ENCODE measurements at regions not wholly inside any gene's neighbourhood (a gene's known extent, or its start where the extent isn't known, plus 50 kb on each side); places are given as distances from the start of the nearest gene placed in this dataset.

DNA sequence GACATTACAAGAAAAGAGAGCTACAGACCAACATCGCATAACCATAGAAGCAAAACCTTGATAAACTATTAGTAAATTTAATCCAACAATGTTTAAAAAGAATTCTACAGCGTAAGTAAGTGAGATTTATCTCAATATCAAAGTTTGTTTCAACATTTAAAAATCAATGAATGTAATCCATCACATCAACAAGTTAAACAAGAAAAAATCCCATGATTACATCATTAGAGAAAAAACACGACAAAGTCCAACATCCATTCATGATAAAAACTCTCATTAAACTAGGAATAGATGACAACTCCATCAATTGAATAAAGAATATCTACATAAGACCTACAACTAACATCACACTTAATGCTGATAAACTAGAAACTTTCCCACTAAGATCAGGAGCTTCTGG is 239.0 kb upstream of the GGTLC1 start:
- TF ChIP-seq, protein P1, sequence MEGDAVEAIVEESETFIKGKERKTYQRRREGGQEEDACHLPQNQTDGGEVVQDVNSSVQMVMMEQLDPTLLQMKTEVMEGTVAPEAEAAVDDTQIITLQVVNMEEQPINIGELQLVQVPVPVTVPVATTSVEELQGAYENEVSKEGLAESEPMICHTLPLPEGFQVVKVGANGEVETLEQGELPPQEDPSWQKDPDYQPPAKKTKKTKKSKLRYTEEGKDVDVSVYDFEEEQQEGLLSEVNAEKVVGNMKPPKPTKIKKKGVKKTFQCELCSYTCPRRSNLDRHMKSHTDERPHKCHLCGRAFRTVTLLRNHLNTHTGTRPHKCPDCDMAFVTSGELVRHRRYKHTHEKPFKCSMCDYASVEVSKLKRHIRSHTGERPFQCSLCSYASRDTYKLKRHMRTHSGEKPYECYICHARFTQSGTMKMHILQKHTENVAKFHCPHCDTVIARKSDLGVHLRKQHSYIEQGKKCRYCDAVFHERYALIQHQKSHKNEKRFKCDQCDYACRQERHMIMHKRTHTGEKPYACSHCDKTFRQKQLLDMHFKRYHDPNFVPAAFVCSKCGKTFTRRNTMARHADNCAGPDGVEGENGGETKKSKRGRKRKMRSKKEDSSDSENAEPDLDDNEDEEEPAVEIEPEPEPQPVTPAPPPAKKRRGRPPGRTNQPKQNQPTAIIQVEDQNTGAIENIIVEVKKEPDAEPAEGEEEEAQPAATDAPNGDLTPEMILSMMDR (conservative IDR thresholded peaks at IDR 0.05 in 1 of 2, IDR thresholded peaks at IDR 0.05 in 1 of 2; ENCODE audit: low read depth in 1 of 2, low read length in 2 of 2) = no peak
- no peak for TF ChIP-seq EZH2 (IDR thresholded peaks at IDR 0.05; ENCODE audit: low read length, missing control alignments)
- H3K27ac ChIP-seq (ENCODE audit: insufficient read depth, low read length) = no peak overlapping the region

DNA sequence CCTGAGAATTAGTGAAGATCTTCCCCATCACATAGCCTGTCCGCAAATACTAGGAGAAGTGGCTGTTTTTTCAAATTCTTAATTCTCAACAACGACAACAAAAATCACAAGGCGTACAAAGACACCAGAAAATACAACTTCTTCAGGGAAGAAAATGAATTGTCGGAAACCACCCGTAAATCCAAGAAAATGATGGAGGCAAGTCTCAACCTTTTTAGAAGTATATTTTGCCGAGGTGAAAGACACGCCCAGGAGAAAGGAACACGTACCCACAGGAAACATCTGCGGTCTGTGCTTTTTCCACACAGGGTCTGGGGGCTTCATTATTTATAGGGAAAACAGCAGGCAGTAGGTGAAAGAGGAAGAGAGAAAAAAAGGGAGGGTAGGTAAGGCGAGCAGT is 223.9 kb upstream of the GGTLC1 start:
- H3K79me2 ChIP-seq (ENCODE audit: control insufficient read depth, insufficient read depth, low read length) = no peaks in the 10 kb centered on the region
- no peaks in the 10 kb centered on the region for H3K9me3 ChIP-seq (ENCODE audit: control insufficient read depth, insufficient read depth, low read depth, low read length)
- H3K4me1 ChIP-seq (ENCODE audit: control insufficient read depth, extremely low read depth, insufficient read depth, low read length) = no peaks in the 10 kb centered on the region
- no peaks in the 10 kb centered on the region for H3K27me3 ChIP-seq (ENCODE audit: control insufficient read depth, insufficient read depth, low read length)
- TF ChIP-seq, protein P1 (conservative IDR thresholded peaks at IDR 0.05 in 1 of 2, IDR thresholded peaks at IDR 0.05 in 1 of 2; ENCODE audit: low read depth in 1 of 2, low read length in 2 of 2) = no peak
- no peak for TF ChIP-seq EZH2 (IDR thresholded peaks at IDR 0.05; ENCODE audit: low read length, missing control alignments)
- no peaks in the 10 kb centered on the region for H4K20me1 ChIP-seq (ENCODE audit: control insufficient read depth, extremely low read depth, insufficient read depth, low read length)
- no peak overlapping the region for H3K4me2 ChIP-seq (ENCODE audit: extremely low read depth, insufficient read depth, low read length)
- DNase-seq (ENCODE audit: low read depth in 2 of 2) = no peak
- H3K36me3 ChIP-seq (ENCODE audit: control insufficient read depth, insufficient read depth, low read length) = no peaks in the 10 kb centered on the region
- H3K4me3 ChIP-seq (replicated peaks in 1 of 4; ENCODE audit: control extremely low read depth in 1 of 4, insufficient read depth in 1 of 4, low read depth in 3 of 4, low read length in 4 of 4) = no peak overlapping the region
- H3K27ac ChIP-seq (ENCODE audit: insufficient read depth, low read length) = no peak overlapping the region
- H3K9ac ChIP-seq (ENCODE audit: insufficient read depth, low read length) = no peak overlapping the region
- H2AFZ ChIP-seq (ENCODE audit: low read length) = no peak overlapping the region

More for the DNA sequence above, 239.0 kb upstream of the GGTLC1 start:
- Histone ChIP-seq H3K9me3 (ENCODE audit: control insufficient read depth, insufficient read depth, low read depth, low read length) (no peaks in the 10 kb centered on the region), H3K4me1 (ENCODE audit: control insufficient read depth, extremely low read depth, insufficient read depth, low read length) (no peaks in the 10 kb centered on the region), H4K20me1 (ENCODE audit: control insufficient read depth, extremely low read depth, insufficient read depth, low read length) (no peaks in the 10 kb centered on the region), H3K27me3 (ENCODE audit: control insufficient read depth, insufficient read depth, low read length) (no peaks in the 10 kb centered on the region), H3K4me2 (ENCODE audit: extremely low read depth, insufficient read depth, low read length) (no peak overlapping the region), H3K36me3 (ENCODE audit: control insufficient read depth, insufficient read depth, low read length) (no peaks in the 10 kb centered on the region), H3K9ac (ENCODE audit: insufficient read depth, low read length) (no peak overlapping the region), H3K4me3 (replicated peaks in 1 of 4; ENCODE audit: control extremely low read depth in 1 of 4, insufficient read depth in 1 of 4, low read depth in 3 of 4, low read length in 4 of 4) (no peak overlapping the region), H2AFZ (ENCODE audit: low read length) (no peak overlapping the region), H3K79me2 (ENCODE audit: control insufficient read depth, insufficient read depth, low read length) (no peaks in the 10 kb centered on the region)
- no peak for DNase-seq (ENCODE audit: low read depth in 2 of 2)

DNA sequence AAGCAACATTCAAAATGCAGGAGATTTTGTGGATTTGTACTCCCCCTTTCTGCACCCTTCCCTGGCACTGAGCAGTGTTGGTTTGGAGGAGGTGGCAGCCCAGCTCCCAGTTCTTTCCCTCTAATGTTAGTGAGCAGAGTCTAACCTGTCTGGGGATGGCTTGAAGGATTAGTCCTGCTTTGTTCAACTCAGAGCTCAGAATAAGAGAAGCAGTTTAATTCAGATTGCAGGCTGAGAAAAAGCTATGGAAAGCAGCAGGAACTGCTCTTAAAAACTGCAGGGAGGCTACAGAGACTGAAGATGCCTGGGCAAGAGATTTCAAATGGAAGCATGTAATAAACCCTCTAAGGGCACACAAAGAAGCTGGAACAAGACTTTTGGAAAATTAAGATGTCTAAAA is 223.4 kb upstream of the GGTLC1 start:
- Histone ChIP-seq H3K9me3 (ENCODE audit: control insufficient read depth, insufficient read depth, low read depth, low read length) (no peaks in the 10 kb centered on the region), H3K4me1 (ENCODE audit: control insufficient read depth, extremely low read depth, insufficient read depth, low read length) (no peaks in the 10 kb centered on the region), H3K79me2 (ENCODE audit: control insufficient read depth, insufficient read depth, low read length) (no peaks in the 10 kb centered on the region), H3K36me3 (ENCODE audit: control insufficient read depth, insufficient read depth, low read length) (no peaks in the 10 kb centered on the region), H3K9ac (ENCODE audit: insufficient read depth, low read length) (no peak overlapping the region), H2AFZ (ENCODE audit: low read length) (no peak overlapping the region), H3K4me2 (ENCODE audit: extremely low read depth, insufficient read depth, low read length) (no peak overlapping the region), H3K27me3 (ENCODE audit: control insufficient read depth, insufficient read depth, low read length) (no peaks in the 10 kb centered on the region), H4K20me1 (ENCODE audit: control insufficient read depth, extremely low read depth, insufficient read depth, low read length) (no peaks in the 10 kb centered on the region), H3K4me3 (replicated peaks in 1 of 4; ENCODE audit: control extremely low read depth in 1 of 4, insufficient read depth in 1 of 4, low read depth in 3 of 4, low read length in 4 of 4) (no peak overlapping the region), H3K27ac (ENCODE audit: insufficient read depth, low read length) (no peak overlapping the region)
- TF ChIP-seq EZH2 (IDR thresholded peaks at IDR 0.05; ENCODE audit: low read length, missing control alignments) = no peak
- TF ChIP-seq, protein P1 (conservative IDR thresholded peaks at IDR 0.05 in 1 of 2, IDR thresholded peaks at IDR 0.05 in 1 of 2; ENCODE audit: low read depth in 1 of 2, low read length in 2 of 2) = no peak
- DNase-seq (ENCODE audit: low read depth in 2 of 2) = no peak
